Keratinocyte (primary cell): ENCODE measurements at regions not wholly inside any gene's neighbourhood (a gene's known extent, or its start where the extent isn't known, plus 50 kb on each side); places are given as distances from the start of the nearest gene placed in this dataset.

Source experiments
- DNase-seq: peaks from one replicate; pipeline ENCODE4 v3.0.0-alpha.2; 2011; ENCODE audit warnings: low read depth, missing footprints, low spot score
- FAIRE-seq: peaks from 2 replicates; lab custom pipeline; 2011; peaks lifted over from hg19 to GRCh38; lab: Jason Lieb, UNC
- H2AFZ ChIP-seq: 2 replicates; pipeline ENCODE4 v1.6.0; 2012; ENCODE audit warnings: low read length, control low read depth, inconsistent platforms; ENCODE audit not compliant: control insufficient read depth
- H3K27ac ChIP-seq: 2 replicates; pipeline ENCODE4 v1.5.1; 2011; ENCODE audit warnings: low read length; ENCODE audit not compliant: control insufficient read depth, insufficient read depth
- H3K27me3 ChIP-seq: 3 replicates; pipeline ENCODE4 v1.6.0; 2011; ENCODE audit warnings: low read length; ENCODE audit not compliant: control insufficient read depth, insufficient read depth; ENCODE audit errors: extremely low read depth
- H3K36me3 ChIP-seq, 2 experiments: 2 replicates in 1 of 2; 3 replicates in 1 of 2; pipeline ENCODE4 v1.5.1; 2011; ENCODE audit warnings: low read length in 2 of 2, mild to moderate bottlenecking in 1 of 2; ENCODE audit not compliant: control insufficient read depth in 2 of 2, insufficient read depth in 2 of 2; ENCODE audit errors: extremely low read depth in 1 of 2
- H3K4me1 ChIP-seq: 3 replicates; pipeline ENCODE4 v1.5.1; 2011; ENCODE audit warnings: low read length; ENCODE audit not compliant: control insufficient read depth, insufficient read depth; ENCODE audit errors: extremely low read depth
- H3K4me2 ChIP-seq: 3 replicates; pipeline ENCODE4 v1.6.0; 2011; ENCODE audit warnings: low read depth, low read length; ENCODE audit not compliant: control insufficient read depth, insufficient read depth; ENCODE audit errors: extremely low read depth
- H3K4me3 ChIP-seq, 3 experiments: fragments of 200-600 bp in 1 of 3; sonication (generic) in 1 of 3; 2 replicates in 2 of 3; 3 replicates in 1 of 3; pipeline ENCODE4 v1.5.1; 2011 to 2016; ENCODE audit warnings: low read length in 3 of 3, mild to moderate bottlenecking in 3 of 3, control low read depth in 2 of 3, inconsistent platforms in 1 of 3, low read depth in 1 of 3, mixed read lengths in 1 of 3, mixed run types in 1 of 3, moderate library complexity in 1 of 3; ENCODE audit not compliant: control insufficient read depth in 2 of 3, insufficient read depth in 2 of 3; ENCODE audit errors: extremely low read depth in 1 of 3
- H3K79me2 ChIP-seq: 2 replicates; pipeline ENCODE4 v1.6.0; 2012; ENCODE audit warnings: low read length; ENCODE audit not compliant: control insufficient read depth, insufficient read depth
- H3K9ac ChIP-seq: 3 replicates; pipeline ENCODE4 v1.6.0; 2011; ENCODE audit warnings: low read length; ENCODE audit not compliant: control insufficient read depth, insufficient read depth; ENCODE audit errors: extremely low read depth
- H3K9me1 ChIP-seq: 3 replicates; pipeline ENCODE4 v1.6.0; 2011; ENCODE audit warnings: low read length; ENCODE audit not compliant: control insufficient read depth, insufficient read depth; ENCODE audit errors: extremely low read depth
- H3K9me3 ChIP-seq: 2 replicates; pipeline ENCODE4 v1.5.1; 2012; ENCODE audit warnings: low read depth, low read length; ENCODE audit not compliant: control insufficient read depth
- H4K20me1 ChIP-seq: 3 replicates; pipeline ENCODE4 v1.6.0; 2011; ENCODE audit warnings: low read length; ENCODE audit not compliant: control insufficient read depth, insufficient read depth; ENCODE audit errors: extremely low read depth
- CTCF ChIP-seq, 3 experiments: IDR thresholded peaks in 1 of 3; conservative IDR thresholded peaks in 1 of 3; optimal IDR thresholded peaks in 1 of 3; 2 replicates in 2 of 3; 3 replicates in 1 of 3; pipeline versions ENCODE3 to v1.5.1; 2011; ENCODE audit warnings: low read length in 3 of 3, mild to moderate bottlenecking in 3 of 3, moderate library complexity in 2 of 3, control low read depth in 1 of 3, inconsistent platforms in 1 of 3; ENCODE audit not compliant: insufficient read depth in 2 of 3; ENCODE audit errors: extremely low read depth in 1 of 3
- EZH2 ChIP-seq: IDR thresholded peaks from one replicate; pipeline ENCODE4 v1.6.1; 2012; ENCODE audit warnings: inconsistent platforms, mild to moderate bottlenecking, low read length, moderate library complexity
- dilution Hi-C: fragments of 300-500 bp; cut with MboI; formaldehyde crosslinking; loops from one replicate; pipeline ENCODE4 v1.7.0; 2020; ENCODE audit warnings: low sequenced_read_pairs; ENCODE audit not compliant: extremely low pct_ligation_motif_present

- Histone ChIP-seq H3K9me1 (no peaks in the 10 kb centered on the region), H3K9ac (no peak overlapping the region), H3K36me3 (no peaks in the 10 kb centered on the region), H3K4me2 (no peak overlapping the region), H2AFZ (no peak overlapping the region), H4K20me1 (no peaks in the 10 kb centered on the region), H3K4me1 (no peaks in the 10 kb centered on the region), H3K9me3 (no peaks in the 10 kb centered on the region), H3K4me3 (no peak overlapping the region), H3K79me2 (no peaks in the 10 kb centered on the region), H3K27me3 (no peaks in the 10 kb centered on the region), H3K27ac (no peak overlapping the region)
- TF ChIP-seq CTCF (optimal IDR thresholded peaks at IDR 0.05 in 1 of 3, IDR thresholded peaks at IDR 0.05 in 1 of 3, conservative IDR thresholded peaks at IDR 0.05 in 1 of 3; ENCODE audit: extremely low read depth in 1 of 3, insufficient read depth in 2 of 3, low read length in 3 of 3) (no peak), EZH2 (no peak)
- FAIRE-seq (no peak), DNase-seq (no peak)
- dilution Hi-C loops = no loop called here
These were observed 2082.1 kb upstream of the RAG2 start for GRCh38 chr11:38680166-38680565.

DNA sequence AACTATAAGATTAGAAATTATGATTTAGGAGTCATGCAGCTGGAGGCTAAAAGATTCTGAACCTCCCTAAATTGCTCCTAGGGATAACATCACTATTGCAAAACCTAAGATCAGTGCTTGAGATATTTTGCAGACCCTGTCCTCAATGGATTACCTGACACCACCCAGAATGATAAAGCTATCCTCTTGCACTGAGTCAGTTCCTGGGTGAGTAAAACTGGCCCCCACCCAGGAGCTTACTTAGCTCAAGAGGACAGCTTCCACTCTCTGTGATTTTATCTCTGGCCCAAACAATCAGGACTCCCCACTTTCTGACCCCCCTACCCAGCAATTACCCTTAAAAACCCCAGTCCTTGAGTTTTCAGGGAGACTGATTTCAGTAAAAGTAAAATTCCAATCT, 2074.4 kb upstream of the RAG2 start:
- Histone ChIP-seq H3K27me3 (no peaks in the 10 kb centered on the region), H4K20me1 (no peaks in the 10 kb centered on the region), H3K9me3 (no peaks in the 10 kb centered on the region), H2AFZ (no peak overlapping the region), H3K9ac (no peak overlapping the region), H3K4me1 (no peaks in the 10 kb centered on the region), H3K79me2 (no peaks in the 10 kb centered on the region), H3K4me3 (no peak overlapping the region), H3K36me3 (no peaks in the 10 kb centered on the region), H3K9me1 (no peaks in the 10 kb centered on the region), H3K4me2 (no peak overlapping the region), H3K27ac (no peak overlapping the region)
- TF ChIP-seq EZH2 (no peak), CTCF (optimal IDR thresholded peaks at IDR 0.05 in 1 of 3, IDR thresholded peaks at IDR 0.05 in 1 of 3, conservative IDR thresholded peaks at IDR 0.05 in 1 of 3; ENCODE audit: extremely low read depth in 1 of 3, insufficient read depth in 2 of 3, low read length in 3 of 3) (no peak)
- FAIRE-seq (no peak), DNase-seq (no peak)
- dilution Hi-C loops = no loop called here
